ENCODE measurements at regions not wholly inside any gene's neighbourhood (a gene's known extent, or its start where the extent isn't known, plus 50 kb on each side); places are given as distances from the start of the nearest gene placed in this dataset.

- no peak for DNase-seq
Measured at GRCh38 chr21:43364261-43364510, 62.7 kb downstream of the SIK1 start.

DNA sequence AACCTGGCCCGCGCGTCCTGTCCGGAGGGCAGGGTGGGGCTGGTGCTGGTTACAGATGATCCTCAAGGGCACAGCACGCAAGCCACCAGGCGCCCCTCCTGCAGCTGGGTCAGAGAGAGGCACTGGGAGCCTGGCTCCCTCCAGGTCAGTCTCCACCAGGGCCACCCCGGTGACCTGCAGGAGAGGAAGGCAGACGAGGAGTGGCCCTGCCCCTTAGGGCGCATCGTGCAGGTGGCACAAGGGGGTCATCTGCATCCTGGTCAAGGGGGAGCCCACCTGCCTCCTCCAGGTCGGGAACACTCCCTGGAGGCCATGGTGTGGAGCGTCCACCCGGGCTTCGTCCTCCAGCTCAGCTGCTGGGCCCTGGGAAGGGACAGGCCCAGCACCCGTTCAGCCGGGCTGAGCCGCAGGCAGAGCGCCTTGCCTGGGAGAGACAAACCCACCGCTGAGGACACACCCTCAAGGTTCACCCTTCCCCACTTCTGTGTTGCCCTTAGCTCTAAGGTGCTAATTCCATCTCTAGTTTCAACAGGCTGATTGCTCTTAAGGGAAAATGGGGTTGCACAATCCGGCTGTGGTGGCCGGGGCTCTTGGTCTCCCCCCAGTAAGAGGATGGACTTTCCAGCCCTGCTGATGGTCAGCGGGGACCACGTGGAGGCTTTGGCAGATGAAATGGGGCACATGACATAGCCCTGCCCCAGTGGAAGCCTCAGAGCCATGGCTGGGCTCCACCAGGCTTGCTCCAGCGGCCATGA is 63.2 kb downstream of the SIK1 start:
- DNase-seq, result no peak

GRCh38 chr21:43362915-43363314 is 64.0 kb downstream of the SIK1 start:
- no peak for DNase-seq

DNA sequence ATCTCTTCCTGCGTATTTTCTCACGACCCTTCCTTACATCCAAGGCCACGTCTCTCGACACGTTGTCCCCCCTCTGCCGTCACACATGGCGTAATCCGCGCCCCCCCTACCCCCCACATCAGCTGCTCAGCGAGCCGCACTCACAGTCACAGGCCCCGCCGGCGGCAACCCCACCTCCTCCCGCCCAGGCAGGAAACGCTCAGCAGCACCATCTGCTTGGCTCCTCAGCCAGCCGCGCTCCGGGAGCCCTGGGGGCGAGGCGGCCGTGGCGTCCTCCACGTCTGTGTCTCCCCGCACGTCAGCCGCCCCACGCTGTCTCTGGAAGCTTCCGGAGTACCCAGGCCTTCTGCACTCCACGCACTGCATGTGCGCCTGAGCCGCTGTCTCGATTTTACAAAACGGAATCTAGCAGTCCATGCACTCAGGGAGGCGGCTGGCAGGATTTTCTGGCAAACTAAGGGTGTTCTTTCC is 64.6 kb downstream of the SIK1 start:
- DNase-seq, result no peak

GRCh38 chr21:43361493-43362296 is 65.2 kb downstream of the SIK1 start:
- no peak for DNase-seq

GRCh38 chr21:43361127-43361492 is 65.8 kb downstream of the SIK1 start:
- DNase-seq, result no peak

- DNase-seq, result no peak
Measured at GRCh38 chr21:43360441-43361126, 66.3 kb downstream of the SIK1 start.

DNA sequence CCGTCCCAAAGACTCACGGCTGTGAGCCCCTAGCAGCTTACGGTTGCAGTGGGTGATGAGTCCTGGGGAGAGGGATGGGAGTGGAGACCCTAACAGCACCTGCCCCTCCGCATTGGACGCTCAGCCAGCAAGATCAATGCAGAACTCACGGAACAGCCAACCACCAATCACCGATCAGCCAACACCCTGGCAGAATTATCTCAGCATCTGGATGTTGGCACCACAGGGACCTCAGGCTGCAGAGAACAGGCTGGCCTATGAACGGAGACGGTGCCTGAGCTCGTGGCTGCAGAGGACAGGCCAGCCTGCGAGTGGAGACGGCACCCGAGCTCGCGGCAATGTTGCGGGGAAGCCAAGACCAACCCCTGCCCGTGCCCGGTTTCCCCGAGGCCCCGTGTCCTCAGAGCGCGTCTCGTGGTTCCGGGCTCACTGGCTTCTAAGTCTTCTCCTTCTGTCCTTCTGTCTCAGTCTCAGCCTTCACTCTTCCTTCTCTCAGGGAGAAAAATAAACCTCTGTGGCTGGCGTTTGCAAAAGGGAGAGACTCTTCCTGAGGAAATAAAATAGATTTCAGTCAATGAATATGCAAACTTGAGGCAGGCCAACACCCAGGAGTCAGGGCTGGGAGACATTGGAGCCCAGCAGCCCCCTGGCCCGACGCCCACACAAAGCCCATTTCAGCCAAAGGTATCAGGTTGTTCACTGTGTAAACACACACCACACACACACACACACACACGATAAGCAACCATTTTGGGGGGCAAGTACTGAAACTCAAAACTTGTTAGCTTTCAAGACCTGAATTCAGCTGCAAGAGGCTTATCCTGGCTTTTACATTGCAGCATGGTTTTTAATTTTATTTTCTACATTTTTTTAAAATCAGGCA is 67.8 kb downstream of the SIK1 start:
- no peak for DNase-seq

- DNase-seq, result no peak
Measured at GRCh38 chr21:43357715-43358430, 69.1 kb downstream of the SIK1 start.

DNA sequence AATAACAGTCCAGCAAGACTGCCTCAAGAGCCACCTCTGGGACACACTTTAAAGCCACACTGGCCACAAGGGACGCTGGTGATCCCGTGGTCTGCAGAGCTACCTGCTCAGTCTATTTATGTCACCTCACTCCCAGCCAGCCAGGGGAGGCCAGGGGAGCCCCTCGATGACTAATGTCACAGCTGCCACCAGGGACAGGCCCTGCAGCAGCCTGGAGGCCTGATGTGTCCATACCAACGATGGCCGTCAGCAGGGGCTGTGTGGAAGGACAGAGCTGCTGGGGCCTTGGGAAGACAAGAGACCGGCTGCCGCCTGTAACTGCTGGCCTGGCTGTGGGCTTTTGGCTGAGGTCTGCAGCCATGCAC is 71.0 kb downstream of the SIK1 start:
- no peak for DNase-seq

DNA sequence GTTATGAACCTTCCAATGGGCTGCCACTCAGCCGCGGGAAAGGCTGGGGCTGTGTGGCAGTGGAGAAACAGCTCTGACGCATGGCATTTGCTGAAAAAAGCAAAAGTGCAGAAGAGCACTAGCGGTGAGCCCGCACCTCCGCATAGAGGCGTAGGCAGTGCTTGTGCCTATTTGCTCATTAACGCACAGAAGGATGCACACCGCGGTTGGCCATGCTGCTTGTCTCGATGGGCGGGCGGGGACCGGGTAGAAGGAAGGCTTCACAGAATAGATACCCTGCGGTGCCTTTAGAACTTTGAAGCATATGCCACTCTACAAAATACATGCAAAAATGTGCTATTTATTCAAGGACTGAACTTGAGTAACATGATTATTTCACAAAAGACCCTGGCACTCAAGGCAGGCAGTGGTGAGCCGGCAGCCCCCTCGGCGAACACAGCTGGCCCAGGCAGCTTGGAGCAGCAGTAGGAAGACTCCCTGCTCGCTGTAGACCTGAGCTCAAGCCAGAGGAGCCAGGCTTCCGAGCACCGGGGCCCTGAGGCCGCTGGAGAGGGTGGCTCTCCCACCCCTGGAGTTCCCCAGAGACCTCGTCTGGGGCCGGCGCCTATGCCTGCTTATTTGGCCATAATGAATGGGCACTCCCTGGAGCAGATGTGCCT is 71.5 kb downstream of the SIK1 start:
- no peak for DNase-seq

DNA sequence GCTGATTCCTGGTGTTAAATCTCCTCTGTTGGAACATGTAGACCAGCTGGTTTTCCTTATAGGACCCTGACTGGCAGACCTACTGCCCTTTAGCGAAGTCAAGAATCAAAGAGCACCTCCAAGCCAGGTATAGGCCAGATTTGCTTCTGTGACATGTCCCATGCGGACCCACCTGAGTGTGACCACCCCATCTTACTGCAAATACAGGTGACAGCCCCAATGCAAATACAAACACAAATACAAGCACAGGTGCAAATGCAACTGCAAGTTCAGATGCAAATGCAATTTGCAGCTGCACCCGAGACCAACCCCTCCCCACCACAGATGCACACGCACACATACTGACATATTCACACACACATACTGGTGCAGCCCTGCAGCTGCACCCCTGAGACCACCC is 72.3 kb downstream of the SIK1 start:
- DNase-seq, result no peak

DNA sequence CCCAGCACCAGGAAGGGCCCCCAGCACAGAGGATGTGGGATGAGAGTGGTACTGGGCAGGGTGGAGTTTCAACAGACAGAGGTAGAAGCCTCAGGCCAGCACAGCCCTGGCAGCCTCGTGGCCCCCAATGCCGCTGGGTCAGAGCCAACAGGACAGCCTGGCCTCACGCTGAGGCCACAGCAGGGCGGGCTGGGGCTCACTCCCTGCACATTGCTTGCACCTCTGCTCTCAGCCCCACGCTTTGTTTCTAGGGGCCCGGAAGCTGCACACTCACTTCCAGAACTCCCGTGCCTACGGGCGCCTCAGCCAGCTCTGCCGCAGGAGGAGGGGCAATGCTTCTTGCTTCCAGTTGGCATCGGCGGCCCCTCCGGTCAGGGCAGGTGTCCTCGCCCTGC is 72.9 kb downstream of the SIK1 start:
- DNase-seq, result no peak

DNA sequence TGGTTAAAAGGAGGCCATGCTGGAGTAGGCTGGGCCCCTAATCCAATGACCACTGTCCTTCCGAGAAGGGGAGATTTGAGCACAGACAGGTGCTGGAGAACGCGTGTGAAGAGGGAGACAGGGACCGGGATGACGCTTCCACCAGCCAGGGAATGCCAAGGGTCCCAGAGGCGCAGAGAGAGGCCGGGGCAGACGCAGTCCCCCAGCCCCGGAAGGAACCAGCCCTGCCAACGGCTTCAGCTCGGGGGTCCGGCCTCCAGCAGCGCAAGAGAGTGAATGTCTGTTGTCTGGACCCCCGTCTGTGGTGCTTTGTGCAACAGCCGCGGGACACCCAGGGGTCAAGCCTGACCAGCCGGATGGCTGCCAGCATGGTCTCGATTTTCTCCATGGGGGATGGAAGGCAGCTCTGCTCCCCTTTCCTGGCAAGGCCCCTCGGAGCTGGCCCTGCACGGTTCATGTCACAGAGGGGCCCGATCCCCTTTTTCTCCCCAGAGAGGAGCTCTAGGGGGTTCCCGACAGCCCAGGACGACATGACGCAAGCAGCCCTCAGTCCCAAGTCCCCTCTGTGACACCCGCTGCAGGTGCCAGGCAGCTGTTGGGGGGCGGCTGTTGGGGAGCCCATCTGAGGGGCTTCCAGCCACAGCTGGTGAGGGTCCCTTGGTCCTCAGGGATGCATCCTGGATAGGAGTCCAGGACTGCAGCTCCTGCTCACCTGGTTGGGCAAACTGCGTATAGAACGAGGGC is 73.5 kb downstream of the SIK1 start:
- DNase-seq, result no peak

DNA sequence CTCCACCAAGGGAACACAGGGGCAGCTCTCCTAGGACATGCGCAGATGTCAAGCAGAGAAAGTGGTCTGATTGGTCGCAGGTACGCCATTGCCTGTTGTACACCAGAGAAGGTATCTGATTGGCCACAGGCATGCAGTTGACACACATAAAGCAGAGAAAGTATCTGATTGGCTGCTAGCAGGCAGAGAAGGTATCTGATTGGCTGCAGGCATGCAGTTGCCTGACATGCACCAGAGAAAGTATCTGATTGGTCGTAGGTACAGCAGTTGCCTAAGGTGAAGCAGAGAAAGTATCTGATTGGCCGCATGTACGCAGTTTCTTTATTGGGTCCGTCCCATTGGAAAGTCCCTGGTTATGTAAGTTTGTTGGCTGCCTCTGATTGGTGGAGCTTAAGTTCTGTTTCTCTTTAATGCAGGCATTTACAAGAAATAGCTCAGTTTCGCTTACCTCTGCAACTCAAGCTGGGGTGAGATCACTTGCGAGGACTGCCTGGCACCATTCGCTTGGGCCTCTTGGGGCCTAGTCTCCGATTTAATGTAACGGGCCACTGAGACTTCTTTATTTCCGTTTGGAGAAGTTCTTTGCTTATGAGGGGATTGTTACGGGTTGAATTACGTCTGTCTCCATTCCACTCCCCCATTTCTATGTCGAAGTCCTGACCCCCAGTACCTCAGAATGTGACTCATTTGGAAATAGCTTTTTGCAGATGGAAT is 74.2 kb downstream of the SIK1 start:
- DNase-seq, result no peak

GRCh38 chr21:43352154-43352537 is 74.8 kb downstream of the SIK1 start:
- no peak for DNase-seq

GRCh38 chr21:43351501-43352153 is 75.3 kb downstream of the SIK1 start:
- DNase-seq, result no peak

DNA sequence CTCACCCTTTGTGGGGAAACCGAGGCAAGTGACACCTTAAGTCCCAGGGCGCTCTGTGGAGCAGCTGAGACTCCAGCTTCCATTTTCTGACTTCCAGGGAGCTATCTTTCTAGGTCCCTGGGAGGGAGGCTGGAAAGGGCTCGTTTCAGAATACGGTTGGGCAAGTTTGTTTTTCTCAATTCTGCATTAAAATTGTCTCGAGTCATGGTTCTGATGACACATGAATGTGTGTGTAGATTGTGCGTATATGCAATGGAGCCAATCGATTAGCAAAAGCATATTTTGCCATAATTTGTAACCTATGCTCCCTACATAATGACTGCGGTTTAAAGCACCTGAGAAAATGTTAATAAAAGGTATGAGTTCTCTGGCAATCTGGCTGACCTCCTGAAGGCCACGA is 77.3 kb downstream of the SIK1 start:
- DNase-seq, result no peak

GRCh38 chr21:43348801-43349261 is 78.1 kb downstream of the SIK1 start:
- no peak for DNase-seq

Measured in NK-92 treated with Interleukin-12 subunit alpha and Interleukin-12 subunit beta, amount 100 ng/mL, for 24 hours (cell line).